GM12892 (cell line): ENCODE measurements at regions not wholly inside any gene's neighbourhood (a gene's known extent, or its start where the extent isn't known, plus 50 kb on each side); places are given as distances from the start of the nearest gene placed in this dataset.

Experiments used
- POLR2A ChIP-seq: IDR thresholded peaks from 2 replicates; pipeline ENCODE4 v1.6.1; 2011; ENCODE audit warnings: low read depth, low read length, control low read depth
- POLR2AphosphoS5 ChIP-seq: IDR thresholded peaks from 2 replicates; pipeline ENCODE4 v1.6.1; 2011; ENCODE audit warnings: low read depth, low read length, control low read depth

DNA sequence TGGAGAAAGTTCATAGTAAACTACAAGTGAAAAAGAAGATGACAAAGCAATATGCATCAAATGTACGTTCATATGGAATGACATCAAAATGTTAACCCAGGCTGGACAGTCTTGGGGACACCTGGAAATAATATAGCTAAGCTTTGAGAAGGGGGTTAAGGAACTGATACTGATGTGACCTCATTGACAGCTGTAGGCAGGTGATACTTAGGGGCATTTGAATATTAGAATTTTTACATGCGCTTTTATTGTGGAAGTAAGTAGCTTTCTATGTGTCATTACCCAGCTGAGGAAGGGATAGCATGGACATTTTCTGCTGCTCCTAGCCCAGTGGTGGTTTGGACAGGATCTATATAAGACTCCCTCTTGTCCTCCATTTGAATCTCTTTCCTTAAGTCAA lies 299.7 kb downstream of the CWC27 start:
- TF ChIP-seq POLR2AphosphoS5 (no peak), POLR2A (no peak)
